CD8-positive, alpha-beta memory T cell (primary cell): ENCODE measurements at regions not wholly inside any gene's neighbourhood (a gene's known extent, or its start where the extent isn't known, plus 50 kb on each side); places are given as distances from the start of the nearest gene placed in this dataset.

Source experiments
- CTCF ChIA-PET: fragments of 350-600 bp; sonication (Branson Sonifier 250); formaldehyde crosslinking; loops from one replicate; lab custom pipeline; 2021; ENCODE audit warnings: antibody characterized with exemption; lab: Charles Lee
- POLR2A ChIA-PET: fragments of 350-600 bp; sonication (Branson Sonifier 250); formaldehyde crosslinking; loops from one replicate; lab custom pipeline; 2021; ENCODE audit warnings: antibody characterized with exemption; lab: Charles Lee
- DNase-seq, 5 donors: peaks; one replicate each; pipeline versions ENCODE4 v3.0.0 to v3.0.0-alpha.2; 2020 to 2022; ENCODE audit warnings: mixed read lengths in 1 of 5
- H3K27ac ChIP-seq: one replicate; pipeline ENCODE4 v1.7.0; 2013; ENCODE audit warnings: low read depth, mild to moderate bottlenecking, low read length, moderate library complexity
- H3K27me3 ChIP-seq: 2 replicates; pipeline ENCODE4 v1.7.0; 2013; ENCODE audit warnings: low read length, mild to moderate bottlenecking; ENCODE audit not compliant: insufficient read depth, poor library complexity, severe bottlenecking
- H3K36me3 ChIP-seq: 2 replicates; pipeline ENCODE4 v1.7.0; 2013; ENCODE audit warnings: mild to moderate bottlenecking, low read length, moderate library complexity; ENCODE audit not compliant: insufficient read depth
- H3K4me1 ChIP-seq: 2 replicates; pipeline ENCODE4 v1.7.0; 2013; ENCODE audit warnings: mild to moderate bottlenecking, low read length, moderate library complexity; ENCODE audit not compliant: insufficient read depth
- H3K4me3 ChIP-seq: 2 replicates; pipeline ENCODE4 v1.7.0; 2013; ENCODE audit warnings: mild to moderate bottlenecking, low read length
- H3K9me3 ChIP-seq: 2 replicates; pipeline ENCODE4 v1.7.0; 2013; ENCODE audit warnings: mild to moderate bottlenecking, low read length
- H3K27ac Mint-ChIP-seq, 8 donors: one replicate each; pipeline ENCODE4 v1.8.0; 2020 to 2021; ENCODE audit warnings: mixed read lengths in 8 of 8, mild to moderate bottlenecking in 6 of 8, inconsistent platforms in 3 of 8, moderate library complexity in 3 of 8
- H3K27me3 Mint-ChIP-seq, 2 donors: one replicate each; pipeline ENCODE4 v1.8.0; 2020 to 2021; ENCODE audit warnings: mixed read lengths in 2 of 2, mild to moderate bottlenecking in 1 of 2, moderate library complexity in 1 of 2
- H3K36me3 Mint-ChIP-seq, 3 donors: one replicate each; pipeline ENCODE4 v1.8.0; 2020 to 2021; ENCODE audit warnings: mixed read lengths in 3 of 3, inconsistent platforms in 1 of 3, mild to moderate bottlenecking in 1 of 3
- H3K4me1 Mint-ChIP-seq, 3 donors: one replicate each; pipeline ENCODE4 v1.8.0; 2020 to 2021; ENCODE audit warnings: mixed read lengths in 3 of 3, inconsistent platforms in 1 of 3, mild to moderate bottlenecking in 1 of 3
- H3K4me3 Mint-ChIP-seq, 7 donors: one replicate each; pipeline ENCODE4 v1.8.0; 2020 to 2021; ENCODE audit warnings: mixed read lengths in 7 of 7, mild to moderate bottlenecking in 6 of 7, moderate library complexity in 4 of 7, inconsistent platforms in 2 of 7
- H3K9me3 Mint-ChIP-seq, 5 donors: one replicate each; pipeline ENCODE4 v1.8.0; 2020 to 2022; ENCODE audit warnings: mixed read lengths in 5 of 5, mild to moderate bottlenecking in 3 of 5, moderate library complexity in 2 of 5, inconsistent platforms in 1 of 5

- H3K27ac Mint-ChIP-seq: peak overlapping the region in 1 of 8 donors; percentile 56
- Histone ChIP-seq H3K27ac (no peak overlapping the region), H3K36me3 (no peaks in the 10 kb centered on the region), H3K4me1 (peaks cover 7% of the 10 kb centered on the region), H3K4me3 (no peak overlapping the region), H3K9me3 (no peaks in the 10 kb centered on the region), H3K27me3 (no peaks in the 10 kb centered on the region)
- no peaks in the 10 kb centered on the region for H3K36me3 Mint-ChIP-seq
- ChIA-PET POLR2A (no interaction called here), CTCF (no interaction called here)
- H3K27me3 Mint-ChIP-seq: peaks cover 7 to 14% of the 10 kb centered on the region in 2 donors
- DNase-seq: no peak
- H3K4me1 Mint-ChIP-seq: peaks cover 2 to 7% (median 7%) of the 10 kb centered on the region in 3 donors
- H3K4me3 Mint-ChIP-seq: no peak overlapping the region
- no peaks in the 10 kb centered on the region for H3K9me3 Mint-ChIP-seq
Observed at GRCh38 chr16:85316321-85316919, 204.1 kb upstream of the CIBAR2 start.

GRCh38 chr16:85316944-85317343 is 204.7 kb upstream of the CIBAR2 start:
- no peaks in the 10 kb centered on the region for H3K36me3 Mint-ChIP-seq
- POLR2A ChIA-PET: no interaction called here
- no peak overlapping the region for H3K4me3 ChIP-seq

GRCh38 chr16:85317704-85318103 is 205.4 kb upstream of the CIBAR2 start:
- H3K36me3 Mint-ChIP-seq: no peaks in the 10 kb centered on the region
- CTCF ChIA-PET: no interaction called here
- Histone ChIP-seq H3K9me3 (no peaks in the 10 kb centered on the region), H3K27me3 (no peaks in the 10 kb centered on the region), H3K4me1 (no peaks in the 10 kb centered on the region), H3K27ac (no peak overlapping the region), H3K36me3 (no peaks in the 10 kb centered on the region), H3K4me3 (no peak overlapping the region)
- no peak for DNase-seq
- POLR2A ChIA-PET: no interaction called here
- no peak overlapping the region for H3K27ac Mint-ChIP-seq
- no peak overlapping the region for H3K4me3 Mint-ChIP-seq
- H3K9me3 Mint-ChIP-seq: no peaks in the 10 kb centered on the region
- H3K4me1 Mint-ChIP-seq: peaks cover 0 to 1% (median 0%) of the 10 kb centered on the region in 3 donors
- peaks cover 7% of the 10 kb centered on the region in 2 donors for H3K27me3 Mint-ChIP-seq

More at GRCh38 chr16:85316944-85317343, 204.7 kb upstream of the CIBAR2 start:
- no peak overlapping the region for H3K27ac ChIP-seq
- no peaks in the 10 kb centered on the region for H3K9me3 Mint-ChIP-seq
- peaks cover 7 to 12% of the 10 kb centered on the region in 2 donors for H3K27me3 Mint-ChIP-seq
- H3K9me3 ChIP-seq: no peaks in the 10 kb centered on the region
- no peaks in the 10 kb centered on the region for H3K27me3 ChIP-seq
- peaks cover 0 to 4% (median 4%) of the 10 kb centered on the region in 3 donors for H3K4me1 Mint-ChIP-seq
- H3K4me3 Mint-ChIP-seq: no peak overlapping the region
- H3K4me1 ChIP-seq: peaks cover 1% of the 10 kb centered on the region
- no peak for DNase-seq
- CTCF ChIA-PET: no interaction called here
- H3K27ac Mint-ChIP-seq: no peak overlapping the region
- no peaks in the 10 kb centered on the region for H3K36me3 ChIP-seq

GRCh38 chr16:85319208-85319983 is 207.1 kb upstream of the CIBAR2 start:
- Mint-ChIP-seq H3K27ac (no peak overlapping the region), H3K36me3 (no peaks in the 10 kb centered on the region), H3K4me1 (peaks cover 0 to 1% (median 0%) of the 10 kb centered on the region in 3 donors), H3K9me3 (peaks cover 0 to 3% (median 0%) of the 10 kb centered on the region in 5 donors), H3K4me3 (no peak overlapping the region), H3K27me3 (peaks cover 6 to 7% of the 10 kb centered on the region in 2 donors)
- ChIA-PET CTCF (interaction anchor here (1.5 kb wide), 1 partner anchor 22 kb away, joined by 3 read pairs; no protein-coding TSS in a partner anchor), POLR2A (no interaction called here)
- Histone ChIP-seq H3K27ac (no peak overlapping the region), H3K9me3 (no peaks in the 10 kb centered on the region), H3K36me3 (no peaks in the 10 kb centered on the region), H3K27me3 (no peaks in the 10 kb centered on the region), H3K4me1 (no peaks in the 10 kb centered on the region), H3K4me3 (no peak overlapping the region)
- no peak for DNase-seq

GRCh38 chr16:85319984-85320440 is 207.7 kb upstream of the CIBAR2 start:
- no peak overlapping the region for H3K27ac ChIP-seq
- CTCF ChIA-PET: interaction anchor here (1.5 kb wide), 1 partner anchor 23 kb away, joined by 3 read pairs; no protein-coding TSS in a partner anchor
- no peaks in the 10 kb centered on the region for H3K27me3 ChIP-seq
- no peaks in the 10 kb centered on the region for H3K36me3 ChIP-seq
- POLR2A ChIA-PET: no interaction called here
- DNase-seq: no peak
- Mint-ChIP-seq H3K27ac (no peak overlapping the region), H3K27me3 (peaks cover 6 to 7% of the 10 kb centered on the region in 2 donors), H3K4me3 (no peak overlapping the region), H3K36me3 (no peaks in the 10 kb centered on the region), H3K4me1 (peaks cover 0 to 1% (median 0%) of the 10 kb centered on the region in 3 donors), H3K9me3 (peaks cover 0 to 3% (median 0%) of the 10 kb centered on the region in 5 donors)
- H3K4me3 ChIP-seq: no peak overlapping the region
- no peaks in the 10 kb centered on the region for H3K4me1 ChIP-seq
- H3K9me3 ChIP-seq: no peaks in the 10 kb centered on the region

GRCh38 chr16:85320677-85321385 is 208.6 kb upstream of the CIBAR2 start:
- no peak overlapping the region for H3K27ac Mint-ChIP-seq
- Histone ChIP-seq H3K4me3 (no peak overlapping the region), H3K4me1 (no peaks in the 10 kb centered on the region), H3K9me3 (no peaks in the 10 kb centered on the region), H3K27me3 (no peaks in the 10 kb centered on the region), H3K27ac (peak overlapping the region; percentile 73), H3K36me3 (no peaks in the 10 kb centered on the region)
- CTCF ChIA-PET: interaction anchor here (1.2 kb wide), 1 partner anchor 68 kb away, joined by 3 read pairs; no protein-coding TSS in a partner anchor
- H3K27me3 Mint-ChIP-seq: peaks cover 6 to 7% of the 10 kb centered on the region in 2 donors
- DNase-seq: no peak
- H3K4me3 Mint-ChIP-seq: no peak overlapping the region
- H3K9me3 Mint-ChIP-seq: peaks cover 0 to 3% (median 0%) of the 10 kb centered on the region in 5 donors
- POLR2A ChIA-PET: no interaction called here
- no peaks in the 10 kb centered on the region for H3K36me3 Mint-ChIP-seq
- H3K4me1 Mint-ChIP-seq: peaks cover 0 to 1% (median 0%) of the 10 kb centered on the region in 3 donors

GRCh38 chr16:85321509-85322271 is 209.4 kb upstream of the CIBAR2 start:
- ChIA-PET CTCF (interaction anchor here (1.2 kb wide), 1 partner anchor 69 kb away, joined by 3 read pairs; no protein-coding TSS in a partner anchor), POLR2A (no interaction called here)
- no peaks in the 10 kb centered on the region for H3K4me1 Mint-ChIP-seq
- peaks cover 9 to 13% of the 10 kb centered on the region in 2 donors for H3K27me3 Mint-ChIP-seq
- no peaks in the 10 kb centered on the region for H3K36me3 ChIP-seq
- H3K36me3 Mint-ChIP-seq: no peaks in the 10 kb centered on the region
- DNase-seq: no peak
- H3K9me3 ChIP-seq: no peaks in the 10 kb centered on the region
- no peak overlapping the region for H3K4me3 ChIP-seq
- peaks cover 0 to 3% (median 0%) of the 10 kb centered on the region in 5 donors for H3K9me3 Mint-ChIP-seq
- no peak overlapping the region for H3K4me3 Mint-ChIP-seq
- no peaks in the 10 kb centered on the region for H3K27me3 ChIP-seq
- H3K27ac ChIP-seq: peak overlapping the region; percentile 73
- no peaks in the 10 kb centered on the region for H3K4me1 ChIP-seq
- H3K27ac Mint-ChIP-seq: no peak overlapping the region
